HepG2 (cell line): ENCODE measurements at regions not wholly inside any gene's neighbourhood (a gene's known extent, or its start where the extent isn't known, plus 50 kb on each side); places are given as distances from the start of the nearest gene placed in this dataset.
A peak's percentile ranks its signal among the peaks of the same experiment; 100 is the strongest.

Source experiments
- ARID5B ChIP-seq: IDR thresholded peaks from 2 replicates; pipeline ENCODE4 v1.4.0; 2020; ENCODE audit warnings: mild to moderate bottlenecking, missing genetic modification reagents
- FOXP4 ChIP-seq: sonication (generic); formaldehyde crosslinking; IDR thresholded peaks from 2 replicates; pipeline ENCODE4 v1.4.0; 2020; ENCODE audit warnings: missing genetic modification reagents
- KMT2A ChIP-seq: sonication (generic); formaldehyde crosslinking; IDR thresholded peaks from 2 replicates; pipeline ENCODE4 v1.4.0; 2020; ENCODE audit warnings: missing genetic modification reagents
- MLLT10 ChIP-seq: sonication (generic); formaldehyde crosslinking; IDR thresholded peaks from 2 replicates; pipeline ENCODE4 v1.4.0; 2020; ENCODE audit warnings: missing genetic modification reagents
- RFX5 ChIP-seq: IDR thresholded peaks from 2 replicates; pipeline ENCODE4 v1.6.1; 2011; ENCODE audit warnings: low read depth, low read length, improper control_type of control experiment
- RXRB ChIP-seq: IDR thresholded peaks from 2 replicates; pipeline ENCODE4 v1.6.1; 2016; ENCODE audit warnings: borderline replicate concordance, missing genetic modification reagents, missing compliant biosample characterization
- TAF15 ChIP-seq: fragments of 200-400 bp; formaldehyde crosslinking; IDR thresholded peaks from one replicate; pipeline ENCODE4 v1.6.1; 2018; ENCODE audit warnings: mild to moderate bottlenecking, low read depth, low read length; ENCODE audit not compliant: poor library complexity, severe bottlenecking
- TBX2 ChIP-seq: sonication (generic); formaldehyde crosslinking; IDR thresholded peaks from 2 replicates; pipeline ENCODE4 v1.5.0; 2020; ENCODE audit warnings: missing genetic modification reagents, mild to moderate bottlenecking, borderline replicate concordance
- TBX3 ChIP-seq: fragments of 450-650 bp; IDR thresholded peaks from 2 replicates; pipeline ENCODE4 v1.6.1; 2017; ENCODE audit warnings: antibody characterized with exemption, mild to moderate bottlenecking, inconsistent platforms, borderline replicate concordance
- THAP11 ChIP-seq: IDR thresholded peaks from 2 replicates; pipeline ENCODE4 v1.6.1; 2016; ENCODE audit warnings: missing biosample characterization, missing genetic modification reagents
- ZMYM2 ChIP-seq: sonication (generic); formaldehyde crosslinking; IDR thresholded peaks from 2 replicates; pipeline ENCODE4 v1.8.0; 2022; ENCODE audit warnings: mild to moderate bottlenecking, missing genetic modification reagents
- ZNF143 ChIP-seq: sonication (generic); formaldehyde crosslinking; IDR thresholded peaks from 2 replicates; pipeline ENCODE4 v1.4.0; 2020; ENCODE audit warnings: missing genetic modification reagents
- ZNF205 ChIP-seq: IDR thresholded peaks from 2 replicates; pipeline ENCODE4 v1.6.1; 2018; ENCODE audit warnings: missing biosample characterization, missing genetic modification reagents
- ZNF30 ChIP-seq: sonication (generic); formaldehyde crosslinking; IDR thresholded peaks from 2 replicates; pipeline ENCODE4 v1.5.0; 2020; ENCODE audit warnings: mild to moderate bottlenecking, missing genetic modification reagents
- ZNF510 ChIP-seq: sonication (generic); formaldehyde crosslinking; IDR thresholded peaks from 2 replicates; pipeline ENCODE4 v1.4.0; 2020; ENCODE audit warnings: low read depth, mild to moderate bottlenecking, missing genetic modification reagents
- ZNF678 ChIP-seq: sonication (generic); formaldehyde crosslinking; IDR thresholded peaks from 2 replicates; pipeline ENCODE4 v1.4.0; 2020; ENCODE audit warnings: mild to moderate bottlenecking, missing genetic modification reagents
- ZNF790 ChIP-seq: sonication (generic); formaldehyde crosslinking; IDR thresholded peaks from 2 replicates; pipeline ENCODE4 v1.8.0; 2022; ENCODE audit warnings: missing genetic modification reagents, mild to moderate bottlenecking, borderline replicate concordance
- TF ChIP-seq, protein P1 (sequence below): sonication (generic); formaldehyde crosslinking; IDR thresholded peaks from 2 replicates; pipeline ENCODE4 v1.4.0; 2020; ENCODE audit warnings: missing genetic modification reagents, borderline replicate concordance
- TF ChIP-seq, protein P2 (sequence below): sonication (generic); formaldehyde crosslinking; IDR thresholded peaks from 2 replicates; pipeline ENCODE4 v1.5.1; 2020; ENCODE audit warnings: missing genetic modification reagents, mild to moderate bottlenecking, borderline replicate concordance
- TF ChIP-seq, protein P3 (sequence below): sonication (generic); formaldehyde crosslinking; IDR thresholded peaks from 2 replicates; pipeline ENCODE4 v1.4.0; 2020; ENCODE audit warnings: missing genetic modification reagents, borderline replicate concordance

GRCh38 chr15:24878153-24878552 lies 76.6 kb upstream of the SNRPN start (continued):
- no peak; the same call in 1 of the 2 replicates for TF ChIP-seq TBX2 (CRISPR knock-in tag)
- TF ChIP-seq, protein P1, sequence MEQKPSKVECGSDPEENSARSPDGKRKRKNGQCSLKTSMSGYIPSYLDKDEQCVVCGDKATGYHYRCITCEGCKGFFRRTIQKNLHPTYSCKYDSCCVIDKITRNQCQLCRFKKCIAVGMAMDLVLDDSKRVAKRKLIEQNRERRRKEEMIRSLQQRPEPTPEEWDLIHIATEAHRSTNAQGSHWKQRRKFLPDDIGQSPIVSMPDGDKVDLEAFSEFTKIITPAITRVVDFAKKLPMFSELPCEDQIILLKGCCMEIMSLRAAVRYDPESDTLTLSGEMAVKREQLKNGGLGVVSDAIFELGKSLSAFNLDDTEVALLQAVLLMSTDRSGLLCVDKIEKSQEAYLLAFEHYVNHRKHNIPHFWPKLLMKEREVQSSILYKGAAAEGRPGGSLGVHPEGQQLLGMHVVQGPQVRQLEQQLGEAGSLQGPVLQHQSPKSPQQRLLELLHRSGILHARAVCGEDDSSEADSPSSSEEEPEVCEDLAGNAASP (CRISPR knock-in tag), result peak; percentile 35; the same call in 1 of the 2 replicates
- TF ChIP-seq THAP11 (CRISPR knock-in tag), result peak; percentile 89
- TF ChIP-seq TAF15, result no peak
- peak; percentile 83 for TF ChIP-seq ZNF143 (CRISPR knock-in tag)
- peak; percentile 59 for TF ChIP-seq ARID5B (CRISPR knock-in tag)
- TF ChIP-seq, protein P2, sequence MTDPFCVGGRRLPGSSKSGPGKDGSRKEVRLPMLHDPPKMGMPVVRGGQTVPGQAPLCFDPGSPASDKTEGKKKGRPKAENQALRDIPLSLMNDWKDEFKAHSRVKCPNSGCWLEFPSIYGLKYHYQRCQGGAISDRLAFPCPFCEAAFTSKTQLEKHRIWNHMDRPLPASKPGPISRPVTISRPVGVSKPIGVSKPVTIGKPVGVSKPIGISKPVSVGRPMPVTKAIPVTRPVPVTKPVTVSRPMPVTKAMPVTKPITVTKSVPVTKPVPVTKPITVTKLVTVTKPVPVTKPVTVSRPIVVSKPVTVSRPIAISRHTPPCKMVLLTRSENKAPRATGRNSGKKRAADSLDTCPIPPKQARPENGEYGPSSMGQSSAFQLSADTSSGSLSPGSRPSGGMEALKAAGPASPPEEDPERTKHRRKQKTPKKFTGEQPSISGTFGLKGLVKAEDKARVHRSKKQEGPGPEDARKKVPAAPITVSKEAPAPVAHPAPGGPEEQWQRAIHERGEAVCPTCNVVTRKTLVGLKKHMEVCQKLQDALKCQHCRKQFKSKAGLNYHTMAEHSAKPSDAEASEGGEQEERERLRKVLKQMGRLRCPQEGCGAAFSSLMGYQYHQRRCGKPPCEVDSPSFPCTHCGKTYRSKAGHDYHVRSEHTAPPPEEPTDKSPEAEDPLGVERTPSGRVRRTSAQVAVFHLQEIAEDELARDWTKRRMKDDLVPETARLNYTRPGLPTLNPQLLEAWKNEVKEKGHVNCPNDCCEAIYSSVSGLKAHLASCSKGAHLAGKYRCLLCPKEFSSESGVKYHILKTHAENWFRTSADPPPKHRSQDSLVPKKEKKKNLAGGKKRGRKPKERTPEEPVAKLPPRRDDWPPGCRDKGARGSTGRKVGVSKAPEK, result no peak
- TF ChIP-seq RXRB (CRISPR knock-in tag), result peak; percentile 14; the same call in 1 of the 2 replicates
- TF ChIP-seq MLLT10 (CRISPR knock-in tag), result no peak
- no peak for TF ChIP-seq ZNF790 (CRISPR knock-in tag)
- no peak for TF ChIP-seq TBX3
- no peak for TF ChIP-seq ZNF510 (CRISPR knock-in tag)
- no peak for TF ChIP-seq ZNF678
- no peak for TF ChIP-seq RFX5
- no peak for TF ChIP-seq ZMYM2 (CRISPR knock-in tag)
- TF ChIP-seq KMT2A (CRISPR knock-in tag), result peak; percentile 75; the same call in 1 of the 2 replicates
- TF ChIP-seq ZNF205 (CRISPR knock-in tag), result no peak
- TF ChIP-seq, protein P3, sequence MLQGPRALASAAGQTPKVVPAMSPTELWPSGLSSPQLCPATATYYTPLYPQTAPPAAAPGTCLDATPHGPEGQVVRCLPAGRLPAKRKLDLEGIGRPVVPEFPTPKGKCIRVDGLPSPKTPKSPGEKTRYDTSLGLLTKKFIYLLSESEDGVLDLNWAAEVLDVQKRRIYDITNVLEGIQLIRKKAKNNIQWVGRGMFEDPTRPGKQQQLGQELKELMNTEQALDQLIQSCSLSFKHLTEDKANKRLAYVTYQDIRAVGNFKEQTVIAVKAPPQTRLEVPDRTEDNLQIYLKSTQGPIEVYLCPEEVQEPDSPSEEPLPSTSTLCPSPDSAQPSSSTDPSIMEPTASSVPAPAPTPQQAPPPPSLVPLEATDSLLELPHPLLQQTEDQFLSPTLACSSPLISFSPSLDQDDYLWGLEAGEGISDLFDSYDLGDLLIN, result peak; percentile 59; the same call in 1 of the 2 replicates
- peak; percentile 48 for TF ChIP-seq FOXP4 (CRISPR knock-in tag)
- no peak for TF ChIP-seq ZNF30
